ENCODE measurements at regions not wholly inside any gene's neighbourhood (a gene's known extent, or its start where the extent isn't known, plus 50 kb on each side); places are given as distances from the start of the nearest gene placed in this dataset.

- no peak overlapping the region for H3K27ac Mint-ChIP-seq
- no peak for DNase-seq
- H3K4me3 Mint-ChIP-seq, result no peak overlapping the region
- peaks cover 12% of the 10 kb centered on the region for H3K27me3 Mint-ChIP-seq
- H3K9me3 Mint-ChIP-seq, result peaks cover 11% of the 10 kb centered on the region
- no peaks in the 10 kb centered on the region for H3K36me3 Mint-ChIP-seq (ENCODE audit: low read depth)
- intact Hi-C loops (cut with micrococcal nuclease), result no loop called here
- H3K4me1 Mint-ChIP-seq, result peaks cover 1% of the 10 kb centered on the region
These were observed 65.3 kb upstream of the MLN start for GRCh38 chr6:33869121-33869520.

- H3K9me3 Mint-ChIP-seq, result peaks cover 11% of the 10 kb centered on the region
- peaks cover 12% of the 10 kb centered on the region for H3K27me3 Mint-ChIP-seq
- no peak overlapping the region for H3K27ac Mint-ChIP-seq
- no peak for DNase-seq
- peaks cover 4% of the 10 kb centered on the region for H3K4me1 Mint-ChIP-seq
- intact Hi-C loops (cut with micrococcal nuclease), result no loop called here
- H3K36me3 Mint-ChIP-seq (ENCODE audit: low read depth), result no peaks in the 10 kb centered on the region
- no peak overlapping the region for H3K4me3 Mint-ChIP-seq
These were observed 64.3 kb upstream of the MLN start for GRCh38 chr6:33868141-33868540.

GRCh38 chr6:33865478-33866077, 61.8 kb upstream of the MLN start:
- H3K27me3 Mint-ChIP-seq, result peaks cover 6% of the 10 kb centered on the region
- no peak overlapping the region for H3K27ac Mint-ChIP-seq
- DNase-seq, result no peak
- no peak overlapping the region for H3K4me3 Mint-ChIP-seq
- H3K9me3 Mint-ChIP-seq, result peaks cover 11% of the 10 kb centered on the region
- intact Hi-C loops (cut with micrococcal nuclease), result no loop called here
- H3K36me3 Mint-ChIP-seq (ENCODE audit: low read depth), result no peaks in the 10 kb centered on the region
- H3K4me1 Mint-ChIP-seq, result peaks cover 25% of the 10 kb centered on the region

- H3K27ac Mint-ChIP-seq, result no peak overlapping the region
- intact Hi-C loops (cut with micrococcal nuclease), result no loop called here
- DNase-seq, result peak; percentile 59
- H3K36me3 Mint-ChIP-seq (ENCODE audit: low read depth), result no peaks in the 10 kb centered on the region
- peaks cover 27% of the 10 kb centered on the region for H3K4me1 Mint-ChIP-seq
- no peak overlapping the region for H3K4me3 Mint-ChIP-seq
- peaks cover 7% of the 10 kb centered on the region for H3K27me3 Mint-ChIP-seq
- peaks cover 11% of the 10 kb centered on the region for H3K9me3 Mint-ChIP-seq
These were observed 60.1 kb upstream of the MLN start for GRCh38 chr6:33863723-33864440.

- H3K27ac Mint-ChIP-seq, result no peak overlapping the region
- intact Hi-C loops (cut with micrococcal nuclease), result no loop called here
- H3K36me3 Mint-ChIP-seq (ENCODE audit: low read depth), result no peaks in the 10 kb centered on the region
- peaks cover 11% of the 10 kb centered on the region for H3K9me3 Mint-ChIP-seq
- H3K4me3 Mint-ChIP-seq, result no peak overlapping the region
- peaks cover 6% of the 10 kb centered on the region for H3K27me3 Mint-ChIP-seq
- peaks cover 29% of the 10 kb centered on the region for H3K4me1 Mint-ChIP-seq
- no peak for DNase-seq
These were observed 59.3 kb upstream of the MLN start for GRCh38 chr6:33863084-33863483.

GRCh38 chr6:33862536-33862935, 58.7 kb upstream of the MLN start:
- peaks cover 11% of the 10 kb centered on the region for H3K9me3 Mint-ChIP-seq
- no peaks in the 10 kb centered on the region for H3K36me3 Mint-ChIP-seq (ENCODE audit: low read depth)
- H3K27me3 Mint-ChIP-seq, result peaks cover 6% of the 10 kb centered on the region
- H3K27ac Mint-ChIP-seq, result peak overlapping the region; percentile 25
- H3K4me3 Mint-ChIP-seq, result no peak overlapping the region
- H3K4me1 Mint-ChIP-seq, result peaks cover 32% of the 10 kb centered on the region
- DNase-seq, result no peak
- intact Hi-C loops (cut with micrococcal nuclease), result no loop called here

- peaks cover 39% of the 10 kb centered on the region for H3K4me1 Mint-ChIP-seq
- H3K9me3 Mint-ChIP-seq, result peaks cover 11% of the 10 kb centered on the region
- H3K27ac Mint-ChIP-seq, result no peak overlapping the region
- no peak for DNase-seq
- no peaks in the 10 kb centered on the region for H3K36me3 Mint-ChIP-seq (ENCODE audit: low read depth)
- no peak overlapping the region for H3K4me3 Mint-ChIP-seq
- intact Hi-C loops (cut with micrococcal nuclease), result no loop called here
- H3K27me3 Mint-ChIP-seq, result peaks cover 6% of the 10 kb centered on the region
These were observed 57.9 kb upstream of the MLN start for GRCh38 chr6:33861722-33862121.

GRCh38 chr6:33860706-33861474, 57.1 kb upstream of the MLN start:
- peaks cover 4% of the 10 kb centered on the region for H3K9me3 Mint-ChIP-seq
- H3K4me1 Mint-ChIP-seq, result peaks cover 46% of the 10 kb centered on the region
- no peaks in the 10 kb centered on the region for H3K36me3 Mint-ChIP-seq (ENCODE audit: low read depth)
- peak overlapping the region; percentile 35 for H3K27ac Mint-ChIP-seq
- intact Hi-C loops (cut with micrococcal nuclease), result no loop called here
- peak; percentile 85 for DNase-seq
- H3K27me3 Mint-ChIP-seq, result peaks cover 6% of the 10 kb centered on the region
- H3K4me3 Mint-ChIP-seq, result peak overlapping the region; percentile 0

GRCh38 chr6:33860006-33860405, 56.2 kb upstream of the MLN start:
- H3K27ac Mint-ChIP-seq, result no peak overlapping the region
- H3K9me3 Mint-ChIP-seq, result no peaks in the 10 kb centered on the region
- peaks cover 46% of the 10 kb centered on the region for H3K4me1 Mint-ChIP-seq
- H3K4me3 Mint-ChIP-seq, result no peak overlapping the region
- intact Hi-C loops (cut with micrococcal nuclease), result no loop called here
- no peaks in the 10 kb centered on the region for H3K36me3 Mint-ChIP-seq (ENCODE audit: low read depth)
- peaks cover 6% of the 10 kb centered on the region for H3K27me3 Mint-ChIP-seq
- DNase-seq, result no peak

GRCh38 chr6:33858804-33859505, 55.2 kb upstream of the MLN start:
- no peak overlapping the region for H3K27ac Mint-ChIP-seq
- H3K4me3 Mint-ChIP-seq, result no peak overlapping the region
- peaks cover 43% of the 10 kb centered on the region for H3K4me1 Mint-ChIP-seq

GRCh38 chr6:33857932-33858475, 54.2 kb upstream of the MLN start:
- Mint-ChIP-seq H3K27ac (no peak overlapping the region), H3K27me3 (peaks cover 16% of the 10 kb centered on the region), H3K4me1 (peaks cover 42% of the 10 kb centered on the region), H3K36me3 (ENCODE audit: low read depth) (no peaks in the 10 kb centered on the region), H3K4me3 (no peak overlapping the region), H3K9me3 (no peaks in the 10 kb centered on the region)
- no peak for DNase-seq
- intact Hi-C loops (cut with micrococcal nuclease), result loop anchor here (10.0 kb wide), 1 partner anchor 47 kb away; no protein-coding TSS in a partner anchor

More at GRCh38 chr6:33858804-33859505, 55.2 kb upstream of the MLN start:
- intact Hi-C loops (cut with micrococcal nuclease), result loop anchor here (10.0 kb wide), 1 partner anchor 46 kb away; no protein-coding TSS in a partner anchor
- Mint-ChIP-seq H3K9me3 (no peaks in the 10 kb centered on the region), H3K36me3 (ENCODE audit: low read depth) (no peaks in the 10 kb centered on the region), H3K27me3 (peaks cover 13% of the 10 kb centered on the region)
- no peak for DNase-seq

GRCh38 chr6:33857093-33857931, 53.5 kb upstream of the MLN start:
- no peak for DNase-seq
- peaks cover 39% of the 10 kb centered on the region for H3K4me1 Mint-ChIP-seq
- H3K4me3 Mint-ChIP-seq, result no peak overlapping the region
- H3K27ac Mint-ChIP-seq, result no peak overlapping the region
- H3K9me3 Mint-ChIP-seq, result no peaks in the 10 kb centered on the region
- no peaks in the 10 kb centered on the region for H3K36me3 Mint-ChIP-seq (ENCODE audit: low read depth)
- intact Hi-C loops (cut with micrococcal nuclease), result loop anchor here (10.0 kb wide), 1 partner anchor 47 kb away; no protein-coding TSS in a partner anchor
- peaks cover 16% of the 10 kb centered on the region for H3K27me3 Mint-ChIP-seq

- intact Hi-C loops (cut with micrococcal nuclease), result loop anchor here (10.0 kb wide), 1 partner anchor 48 kb away; no protein-coding TSS in a partner anchor
- Mint-ChIP-seq H3K4me3 (no peak overlapping the region), H3K4me1 (peaks cover 32% of the 10 kb centered on the region), H3K27me3 (peaks cover 16% of the 10 kb centered on the region), H3K9me3 (no peaks in the 10 kb centered on the region), H3K27ac (no peak overlapping the region), H3K36me3 (ENCODE audit: low read depth) (no peaks in the 10 kb centered on the region)
- DNase-seq, result peak; percentile 91
These were observed 52.9 kb upstream of the MLN start for GRCh38 chr6:33856655-33857054.
